HG03066 (cell line): ENCODE measurements at regions not wholly inside any gene's neighbourhood (a gene's known extent, or its start where the extent isn't known, plus 50 kb on each side); places are given as distances from the start of the nearest gene placed in this dataset.
"Not testable (repeated sequence)": the region's sequence is repeated elsewhere in the genome, so short reads cannot be mapped to it uniquely, and the experiment has no call there.

ENCODE experiments used
- ATAC-seq: cut with Tn5 transposase; IDR thresholded peaks from one replicate; pipeline ENCODE4 v1.9.1; 2021; ENCODE audit warnings: low read depth; ENCODE audit not compliant: unreplicated experiment

GRCh38 chr5:100641833-100642232 is 106.7 kb downstream of the FAM174A start:
- ATAC-seq, result no peak

GRCh38 chr5:100643473-100643872 is 108.3 kb downstream of the FAM174A start:
- no peak for ATAC-seq

- ATAC-seq, result no peak
Observed at GRCh38 chr5:100644185-100644584, 109.0 kb downstream of the FAM174A start.

- ATAC-seq, result no peak
Observed at GRCh38 chr5:100644776-100645175, 109.6 kb downstream of the FAM174A start.

GRCh38 chr5:100646011-100646410 is 110.8 kb downstream of the FAM174A start:
- no peak for ATAC-seq

GRCh38 chr5:100646691-100647090 is 111.5 kb downstream of the FAM174A start:
- ATAC-seq, result no peak

- peak; percentile 63 for ATAC-seq
Observed at GRCh38 chr5:100647461-100648230, 112.5 kb downstream of the FAM174A start.

- ATAC-seq, result no peak
Observed at GRCh38 chr5:100654895-100655294, 119.7 kb downstream of the FAM174A start.

GRCh38 chr5:100656771-100657170 is 121.6 kb downstream of the FAM174A start:
- ATAC-seq, result not testable (repeated sequence)

GRCh38 chr5:100659080-100659795 is 124.1 kb downstream of the FAM174A start:
- no peak for ATAC-seq

- ATAC-seq, result no peak
Observed at GRCh38 chr5:100664140-100664539, 129.0 kb downstream of the FAM174A start.

GRCh38 chr5:100667161-100667630 is 132.0 kb downstream of the FAM174A start:
- peak; percentile 74 for ATAC-seq

GRCh38 chr5:100668511-100668910 is 133.3 kb downstream of the FAM174A start:
- ATAC-seq, result no peak

GRCh38 chr5:100676817-100677631 is 141.8 kb downstream of the FAM174A start:
- no peak for ATAC-seq

GRCh38 chr5:100682625-100683024 is 147.5 kb downstream of the FAM174A start:
- ATAC-seq, result no peak

- ATAC-seq, result no peak
Observed at GRCh38 chr5:100683881-100684280, 148.7 kb downstream of the FAM174A start.

GRCh38 chr5:100685122-100685521 is 149.9 kb downstream of the FAM174A start:
- ATAC-seq, result not testable (repeated sequence)

- not testable (repeated sequence) for ATAC-seq
Observed at GRCh38 chr5:100688834-100689233, 153.7 kb downstream of the FAM174A start.

- ATAC-seq, result no peak
Observed at GRCh38 chr5:100690036-100690560, 154.9 kb downstream of the FAM174A start.

GRCh38 chr5:100691085-100691484 is 155.9 kb downstream of the FAM174A start:
- ATAC-seq, result no peak

- no peak for ATAC-seq
Observed at GRCh38 chr5:100691548-100691947, 156.4 kb downstream of the FAM174A start.
